Testis (tissue), 2 donors: ENCODE measurements at regions not wholly inside any gene's neighbourhood (a gene's known extent, or its start where the extent isn't known, plus 50 kb on each side); places are given as distances from the start of the nearest gene placed in this dataset.

Experiments used
- POLR2A ChIP-seq: fragments of 450-650 bp; IDR thresholded peaks from one replicate; pipeline ENCODE4 v1.6.1; 2017; ENCODE audit warnings: antibody characterized with exemption, mild to moderate bottlenecking, moderate library complexity
- TF ChIP-seq, protein P1 (sequence below), 3 experiments: fragments of 450-650 bp in 2 of 3; fragments of 200-600 bp in 1 of 3; sonication (generic) in 1 of 3; IDR thresholded peaks; one replicate each; pipeline ENCODE4 v1.5.1; 2016 to 2019; ENCODE audit warnings: antibody characterized with exemption in 3 of 3, mild to moderate bottlenecking in 2 of 3, moderate library complexity in 1 of 3

DNA sequence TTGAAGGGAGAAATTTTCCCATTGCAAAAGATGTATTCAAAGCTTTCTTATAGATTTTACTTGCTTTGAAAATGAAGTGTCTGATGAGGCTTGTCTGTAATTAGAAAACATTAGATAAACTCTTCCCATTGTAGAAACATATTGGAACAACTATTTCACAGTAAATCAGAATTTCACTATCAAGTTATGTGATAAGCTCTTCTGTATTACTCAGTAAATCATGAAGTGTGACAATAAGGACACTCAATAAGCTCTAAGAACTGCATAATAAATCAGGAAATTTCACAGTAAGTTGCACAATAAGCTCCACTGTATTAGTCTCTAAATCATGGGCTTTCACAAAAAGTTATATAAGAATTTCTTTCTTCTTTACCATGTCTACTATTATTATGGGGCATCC is 1546.6 kb downstream of the SLITRK5 start:
- TF ChIP-seq POLR2A, result no peak
- TF ChIP-seq, protein P1, sequence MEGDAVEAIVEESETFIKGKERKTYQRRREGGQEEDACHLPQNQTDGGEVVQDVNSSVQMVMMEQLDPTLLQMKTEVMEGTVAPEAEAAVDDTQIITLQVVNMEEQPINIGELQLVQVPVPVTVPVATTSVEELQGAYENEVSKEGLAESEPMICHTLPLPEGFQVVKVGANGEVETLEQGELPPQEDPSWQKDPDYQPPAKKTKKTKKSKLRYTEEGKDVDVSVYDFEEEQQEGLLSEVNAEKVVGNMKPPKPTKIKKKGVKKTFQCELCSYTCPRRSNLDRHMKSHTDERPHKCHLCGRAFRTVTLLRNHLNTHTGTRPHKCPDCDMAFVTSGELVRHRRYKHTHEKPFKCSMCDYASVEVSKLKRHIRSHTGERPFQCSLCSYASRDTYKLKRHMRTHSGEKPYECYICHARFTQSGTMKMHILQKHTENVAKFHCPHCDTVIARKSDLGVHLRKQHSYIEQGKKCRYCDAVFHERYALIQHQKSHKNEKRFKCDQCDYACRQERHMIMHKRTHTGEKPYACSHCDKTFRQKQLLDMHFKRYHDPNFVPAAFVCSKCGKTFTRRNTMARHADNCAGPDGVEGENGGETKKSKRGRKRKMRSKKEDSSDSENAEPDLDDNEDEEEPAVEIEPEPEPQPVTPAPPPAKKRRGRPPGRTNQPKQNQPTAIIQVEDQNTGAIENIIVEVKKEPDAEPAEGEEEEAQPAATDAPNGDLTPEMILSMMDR (IDR thresholded peaks at IDR 0.05), result no peak
